Astrocyte (in vitro differentiated cells and primary cell): ENCODE measurements at regions not wholly inside any gene's neighbourhood (a gene's known extent, or its start where the extent isn't known, plus 50 kb on each side); places are given as distances from the start of the nearest gene placed in this dataset.

Source experiments
- DNase-seq: peaks from one replicate; pipeline ENCODE4 v3.0.0-alpha.2; 2010; ENCODE audit warnings: low read depth
- FAIRE-seq: peaks from 2 replicates; lab custom pipeline; 2011; peaks lifted over from hg19 to GRCh38; lab: Jason Lieb, UNC
- H2AFZ ChIP-seq: 2 replicates; pipeline ENCODE4 v1.6.0; 2012; ENCODE audit warnings: low read depth, low read length, inconsistent platforms
- H3K27ac ChIP-seq: 2 replicates; pipeline ENCODE4 v1.5.1; 2011; ENCODE audit warnings: low read depth, low read length, inconsistent platforms
- H3K27me3 ChIP-seq: 2 replicates; pipeline ENCODE4 v1.6.0; 2011; ENCODE audit warnings: low read length, inconsistent platforms; ENCODE audit not compliant: insufficient read depth
- H3K36me3 ChIP-seq: 2 replicates; pipeline ENCODE4 v1.5.1; 2011; ENCODE audit warnings: low read length, inconsistent platforms; ENCODE audit not compliant: insufficient read depth
- H3K4me1 ChIP-seq: 2 replicates; pipeline ENCODE4 v1.5.1; 2011; ENCODE audit warnings: low read length, inconsistent platforms; ENCODE audit not compliant: insufficient read depth
- H3K4me2 ChIP-seq: 2 replicates; pipeline ENCODE4 v1.6.0; 2012; ENCODE audit warnings: low read length, inconsistent platforms
- H3K4me3 ChIP-seq: 2 replicates; pipeline ENCODE4 v1.5.1; 2011; ENCODE audit warnings: low read depth, mild to moderate bottlenecking, low read length, inconsistent platforms; ENCODE audit not compliant: insufficient read depth
- H3K79me2 ChIP-seq: 2 replicates; pipeline ENCODE4 v1.6.0; 2012; ENCODE audit warnings: mild to moderate bottlenecking, low read length, inconsistent platforms; ENCODE audit not compliant: insufficient read depth
- H3K9ac ChIP-seq: 2 replicates; pipeline ENCODE4 v1.6.0; 2012; ENCODE audit warnings: mild to moderate bottlenecking, low read length, inconsistent platforms
- H3K9me3 ChIP-seq: 2 replicates; pipeline ENCODE4 v1.5.1; 2012; ENCODE audit warnings: low read depth, mild to moderate bottlenecking, low read length, inconsistent platforms; ENCODE audit not compliant: insufficient read depth
- H4K20me1 ChIP-seq: 2 replicates; pipeline ENCODE4 v1.6.0; 2012; ENCODE audit warnings: low read length, inconsistent platforms; ENCODE audit not compliant: insufficient read depth
- H3K27ac Mint-ChIP-seq: one replicate; pipeline ENCODE4 v1.8.0; 2021; ENCODE audit warnings: mild to moderate bottlenecking, mixed read lengths; ENCODE audit not compliant: unreplicated experiment
- H3K27me3 Mint-ChIP-seq: one replicate; pipeline ENCODE4 v1.8.0; 2021; ENCODE audit warnings: low read depth, mixed read lengths; ENCODE audit not compliant: unreplicated experiment
- H3K36me3 Mint-ChIP-seq: one replicate; pipeline ENCODE4 v1.8.0; 2021; ENCODE audit warnings: low read depth, mixed read lengths; ENCODE audit not compliant: unreplicated experiment
- H3K4me1 Mint-ChIP-seq: one replicate; pipeline ENCODE4 v1.8.0; 2021; ENCODE audit warnings: low read depth, mixed read lengths; ENCODE audit not compliant: unreplicated experiment
- H3K4me3 Mint-ChIP-seq: one replicate; pipeline ENCODE4 v1.8.0; 2021; ENCODE audit warnings: mild to moderate bottlenecking, moderate library complexity, mixed read lengths; ENCODE audit not compliant: unreplicated experiment
- H3K9me3 Mint-ChIP-seq: one replicate; pipeline ENCODE4 v1.8.0; 2021; ENCODE audit warnings: mild to moderate bottlenecking, mixed read lengths; ENCODE audit not compliant: unreplicated experiment
- CTCF ChIP-seq: IDR thresholded peaks from 2 replicates; pipeline ENCODE4 v1.5.1; 2011; ENCODE audit warnings: low read depth, mild to moderate bottlenecking, inconsistent platforms, low read length, moderate library complexity; ENCODE audit not compliant: insufficient read depth
- EZH2 ChIP-seq: IDR thresholded peaks from 2 replicates; pipeline ENCODE4 v1.6.1; 2012; ENCODE audit warnings: mild to moderate bottlenecking, low read length, inconsistent platforms; ENCODE audit not compliant: insufficient read depth

GRCh38 chr12:124372831-124373230 lies 77.9 kb downstream of the RFLNA start:
- peaks cover 15% of the 10 kb centered on the region for H3K4me1 Mint-ChIP-seq
- H3K9me3 Mint-ChIP-seq: no peaks in the 10 kb centered on the region
- no peaks in the 10 kb centered on the region for H3K27me3 ChIP-seq
- H3K9me3 ChIP-seq: no peaks in the 10 kb centered on the region
- no peaks in the 10 kb centered on the region for H3K27me3 Mint-ChIP-seq
- peaks cover 85% of the 10 kb centered on the region for H4K20me1 ChIP-seq
- H3K36me3 ChIP-seq: peaks cover 22% of the 10 kb centered on the region
- H3K4me2 ChIP-seq: no peak overlapping the region
- H3K27ac ChIP-seq: no peak overlapping the region
- H3K4me3 Mint-ChIP-seq: no peak overlapping the region
- H3K27ac Mint-ChIP-seq: peak overlapping the region; percentile 41
- no peak overlapping the region for H3K9ac ChIP-seq
- peaks cover 87% of the 10 kb centered on the region for H3K79me2 ChIP-seq
- TF ChIP-seq EZH2: no peak
- TF ChIP-seq CTCF: no peak
- H2AFZ ChIP-seq: no peak overlapping the region
- peaks cover 12% of the 10 kb centered on the region for H3K36me3 Mint-ChIP-seq
- DNase-seq (no peak), FAIRE-seq (no peak)
- no peak overlapping the region for H3K4me3 ChIP-seq
- peaks cover 31% of the 10 kb centered on the region for H3K4me1 ChIP-seq

- TF ChIP-seq EZH2 (no peak), CTCF (no peak)
- Mint-ChIP-seq H3K9me3 (no peaks in the 10 kb centered on the region), H3K27ac (no peak overlapping the region), H3K36me3 (peaks cover 12% of the 10 kb centered on the region), H3K27me3 (no peaks in the 10 kb centered on the region), H3K4me1 (peaks cover 12% of the 10 kb centered on the region), H3K4me3 (no peak overlapping the region)
- H3K4me1 ChIP-seq: peaks cover 35% of the 10 kb centered on the region
- no peak overlapping the region for H3K4me3 ChIP-seq
- H3K36me3 ChIP-seq: peaks cover 19% of the 10 kb centered on the region
- no peaks in the 10 kb centered on the region for H3K27me3 ChIP-seq
- no peak overlapping the region for H3K4me2 ChIP-seq
- no peak for DNase-seq
- H3K79me2 ChIP-seq: peaks cover 88% of the 10 kb centered on the region
- H2AFZ ChIP-seq: no peak overlapping the region
- H3K9ac ChIP-seq: no peak overlapping the region
- FAIRE-seq: no peak
- H3K27ac ChIP-seq: no peak overlapping the region
- peaks cover 87% of the 10 kb centered on the region for H4K20me1 ChIP-seq
- no peaks in the 10 kb centered on the region for H3K9me3 ChIP-seq
Measured at GRCh38 chr12:124371970-124372555, 77.2 kb downstream of the RFLNA start.

GRCh38 chr12:124371366-124371765 lies 76.5 kb downstream of the RFLNA start:
- H3K4me3 Mint-ChIP-seq: no peak overlapping the region
- Histone ChIP-seq H3K4me2 (no peak overlapping the region), H3K36me3 (peaks cover 14% of the 10 kb centered on the region), H3K27ac (peak overlapping the region; percentile 12), H2AFZ (no peak overlapping the region), H3K4me3 (no peak overlapping the region), H3K4me1 (peaks cover 35% of the 10 kb centered on the region), H3K79me2 (peaks cover 88% of the 10 kb centered on the region), H3K27me3 (no peaks in the 10 kb centered on the region), H3K9ac (peak overlapping the region; percentile 38), H3K9me3 (no peaks in the 10 kb centered on the region), H4K20me1 (peaks cover 87% of the 10 kb centered on the region)
- no peaks in the 10 kb centered on the region for H3K27me3 Mint-ChIP-seq
- FAIRE-seq: no peak
- peak overlapping the region; percentile 69 for H3K27ac Mint-ChIP-seq
- H3K9me3 Mint-ChIP-seq: no peaks in the 10 kb centered on the region
- DNase-seq: no peak
- H3K4me1 Mint-ChIP-seq: peaks cover 8% of the 10 kb centered on the region
- TF ChIP-seq EZH2: no peak
- no peak for TF ChIP-seq CTCF
- peaks cover 10% of the 10 kb centered on the region for H3K36me3 Mint-ChIP-seq
